Loucy (cell line): ENCODE measurements at regions not wholly inside any gene's neighbourhood (a gene's known extent, or its start where the extent isn't known, plus 50 kb on each side); places are given as distances from the start of the nearest gene placed in this dataset.

Source experiments
- H2AFZ ChIP-seq: fragments of 200-600 bp; sonication (generic); 2 replicates; pipeline ENCODE4 v1.6.0; 2016; ENCODE audit warnings: antibody characterized with exemption, mild to moderate bottlenecking, low read length, moderate library complexity
- H3F3A ChIP-seq: fragments of 200-600 bp; 2 replicates; pipeline ENCODE4 v1.6.0; 2016; ENCODE audit warnings: antibody characterized with exemption, low read depth, mild to moderate bottlenecking
- H3K27me3 ChIP-seq: fragments of 200-600 bp; sonication (generic); 2 replicates; pipeline ENCODE4 v1.6.1; 2014; ENCODE audit warnings: low read length, mild to moderate bottlenecking; ENCODE audit not compliant: insufficient read depth, poor library complexity, severe bottlenecking
- H3K36me3 ChIP-seq: fragments of 200-600 bp; sonication (generic); 2 replicates; pipeline ENCODE4 v1.6.1; 2016; ENCODE audit warnings: low read length; ENCODE audit not compliant: insufficient read depth
- H3K4me1 ChIP-seq: fragments of 200-600 bp; sonication (generic); 2 replicates; pipeline ENCODE4 v1.5.1; 2014; ENCODE audit warnings: low read length, mild to moderate bottlenecking; ENCODE audit not compliant: insufficient read depth, poor library complexity, severe bottlenecking
- H3K4me2 ChIP-seq: fragments of 200-600 bp; sonication (generic); 2 replicates; pipeline ENCODE4 v1.6.0; 2014; ENCODE audit warnings: antibody characterized with exemption, low read length, low read depth, mild to moderate bottlenecking; ENCODE audit not compliant: poor library complexity, severe bottlenecking
- H3K4me3 ChIP-seq: fragments of 200-600 bp; sonication (generic); 2 replicates; pipeline ENCODE4 v1.5.1; 2014; ENCODE audit warnings: low read length, mild to moderate bottlenecking, mixed read lengths; ENCODE audit not compliant: poor library complexity, severe bottlenecking
- H3K79me2 ChIP-seq: fragments of 200-600 bp; sonication (generic); 2 replicates; pipeline ENCODE4 v1.6.1; 2014; ENCODE audit warnings: low read length; ENCODE audit not compliant: insufficient read depth
- H3K9ac ChIP-seq: fragments of 200-600 bp; sonication (generic); 2 replicates; pipeline ENCODE4 v1.6.0; 2014; ENCODE audit warnings: mild to moderate bottlenecking, low read depth, low read length, moderate library complexity; ENCODE audit not compliant: poor library complexity, severe bottlenecking
- H3K9me2 ChIP-seq: fragments of 200-600 bp; sonication (generic); replicated peaks from 2 replicates; pipeline ENCODE4 v1.6.1; 2016; ENCODE audit warnings: low read depth, low read length, mixed read lengths
- H3K9me3 ChIP-seq: fragments of 200-600 bp; sonication (generic); 2 replicates; pipeline ENCODE4 v1.6.1; 2014; ENCODE audit warnings: mild to moderate bottlenecking, antibody characterized with exemption, low read length, low read depth; ENCODE audit not compliant: insufficient read depth
- H4K20me1 ChIP-seq: fragments of 200-600 bp; sonication (generic); 2 replicates; pipeline ENCODE4 v1.6.0; 2014; ENCODE audit warnings: antibody characterized with exemption, low read length, mild to moderate bottlenecking; ENCODE audit not compliant: insufficient read depth, poor library complexity, severe bottlenecking
- EZH2phosphoT487 ChIP-seq: fragments of 200-600 bp; IDR thresholded peaks from 2 replicates; pipeline ENCODE4 v1.6.1; 2018; ENCODE audit warnings: antibody characterized with exemption, mild to moderate bottlenecking, moderate library complexity, borderline replicate concordance
- TF ChIP-seq, protein P1 (sequence below): fragments of 200-600 bp; sonication (generic); conservative IDR thresholded peaks from 2 replicates; pipeline ENCODE4 v1.5.1; 2014; ENCODE audit warnings: mild to moderate bottlenecking, antibody characterized with exemption, low read length

DNA sequence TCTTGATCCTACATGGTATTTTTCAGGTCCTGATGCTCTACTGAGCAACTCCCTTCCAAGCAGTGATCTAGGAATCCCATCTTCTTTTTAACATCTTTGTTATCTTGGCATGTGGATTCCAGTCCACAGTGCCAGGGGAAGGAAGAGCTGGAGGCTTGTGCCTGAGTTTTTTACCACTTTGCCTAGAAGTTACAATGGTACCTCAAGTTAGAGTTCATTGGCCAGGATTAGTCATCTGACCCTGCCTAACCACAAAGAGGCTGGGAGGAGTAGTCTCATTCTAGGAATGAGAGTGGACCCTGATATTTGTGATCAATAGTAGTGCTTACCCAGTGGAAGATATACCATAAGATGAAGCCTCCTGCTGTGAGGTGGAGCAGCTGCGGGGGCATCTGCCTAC lies 109.3 kb downstream of the ADCYAP1 start:
- Histone ChIP-seq H3K4me2 (no peak overlapping the region), H3K36me3 (no peaks in the 10 kb centered on the region), H3K4me1 (no peaks in the 10 kb centered on the region), H3K9me2 (no peaks in the 10 kb centered on the region), H3K9me3 (no peaks in the 10 kb centered on the region), H3K27me3 (no peaks in the 10 kb centered on the region), H2AFZ (no peak overlapping the region), H3K9ac (no peak overlapping the region), H4K20me1 (no peaks in the 10 kb centered on the region), H3K4me3 (no peak overlapping the region), H3F3A (no peaks in the 10 kb centered on the region), H3K79me2 (no peaks in the 10 kb centered on the region)
- TF ChIP-seq, protein P1, sequence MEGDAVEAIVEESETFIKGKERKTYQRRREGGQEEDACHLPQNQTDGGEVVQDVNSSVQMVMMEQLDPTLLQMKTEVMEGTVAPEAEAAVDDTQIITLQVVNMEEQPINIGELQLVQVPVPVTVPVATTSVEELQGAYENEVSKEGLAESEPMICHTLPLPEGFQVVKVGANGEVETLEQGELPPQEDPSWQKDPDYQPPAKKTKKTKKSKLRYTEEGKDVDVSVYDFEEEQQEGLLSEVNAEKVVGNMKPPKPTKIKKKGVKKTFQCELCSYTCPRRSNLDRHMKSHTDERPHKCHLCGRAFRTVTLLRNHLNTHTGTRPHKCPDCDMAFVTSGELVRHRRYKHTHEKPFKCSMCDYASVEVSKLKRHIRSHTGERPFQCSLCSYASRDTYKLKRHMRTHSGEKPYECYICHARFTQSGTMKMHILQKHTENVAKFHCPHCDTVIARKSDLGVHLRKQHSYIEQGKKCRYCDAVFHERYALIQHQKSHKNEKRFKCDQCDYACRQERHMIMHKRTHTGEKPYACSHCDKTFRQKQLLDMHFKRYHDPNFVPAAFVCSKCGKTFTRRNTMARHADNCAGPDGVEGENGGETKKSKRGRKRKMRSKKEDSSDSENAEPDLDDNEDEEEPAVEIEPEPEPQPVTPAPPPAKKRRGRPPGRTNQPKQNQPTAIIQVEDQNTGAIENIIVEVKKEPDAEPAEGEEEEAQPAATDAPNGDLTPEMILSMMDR = no peak
- no peak for TF ChIP-seq EZH2phosphoT487

DNA sequence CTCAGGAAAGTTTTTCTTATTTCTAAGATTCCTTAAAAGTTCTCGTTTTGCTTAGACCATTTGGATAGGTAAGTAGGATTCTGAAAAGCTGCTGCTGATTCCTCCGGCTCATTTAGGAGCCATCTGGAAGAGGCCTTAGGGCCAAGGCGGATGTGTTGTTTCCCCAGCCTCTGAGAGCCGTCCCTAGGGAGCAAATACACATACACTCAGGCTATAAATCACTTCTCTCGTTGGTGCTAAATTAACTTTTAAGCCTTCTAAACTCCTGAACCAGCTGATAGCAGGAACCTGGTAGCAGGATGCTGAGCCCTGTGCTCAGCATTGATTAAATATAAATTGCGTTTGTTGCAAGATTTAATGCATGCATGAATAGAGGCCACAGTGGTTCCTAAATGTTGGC lies 109.8 kb downstream of the ADCYAP1 start:
- Histone ChIP-seq H4K20me1 (no peaks in the 10 kb centered on the region), H3K4me1 (no peaks in the 10 kb centered on the region), H3K9me2 (no peaks in the 10 kb centered on the region), H2AFZ (no peak overlapping the region), H3K79me2 (no peaks in the 10 kb centered on the region), H3K9me3 (no peaks in the 10 kb centered on the region), H3K9ac (no peak overlapping the region), H3K36me3 (no peaks in the 10 kb centered on the region), H3F3A (no peaks in the 10 kb centered on the region), H3K27me3 (no peaks in the 10 kb centered on the region), H3K4me3 (no peak overlapping the region), H3K4me2 (no peak overlapping the region)
- TF ChIP-seq, protein P1 = no peak
- no peak for TF ChIP-seq EZH2phosphoT487

DNA sequence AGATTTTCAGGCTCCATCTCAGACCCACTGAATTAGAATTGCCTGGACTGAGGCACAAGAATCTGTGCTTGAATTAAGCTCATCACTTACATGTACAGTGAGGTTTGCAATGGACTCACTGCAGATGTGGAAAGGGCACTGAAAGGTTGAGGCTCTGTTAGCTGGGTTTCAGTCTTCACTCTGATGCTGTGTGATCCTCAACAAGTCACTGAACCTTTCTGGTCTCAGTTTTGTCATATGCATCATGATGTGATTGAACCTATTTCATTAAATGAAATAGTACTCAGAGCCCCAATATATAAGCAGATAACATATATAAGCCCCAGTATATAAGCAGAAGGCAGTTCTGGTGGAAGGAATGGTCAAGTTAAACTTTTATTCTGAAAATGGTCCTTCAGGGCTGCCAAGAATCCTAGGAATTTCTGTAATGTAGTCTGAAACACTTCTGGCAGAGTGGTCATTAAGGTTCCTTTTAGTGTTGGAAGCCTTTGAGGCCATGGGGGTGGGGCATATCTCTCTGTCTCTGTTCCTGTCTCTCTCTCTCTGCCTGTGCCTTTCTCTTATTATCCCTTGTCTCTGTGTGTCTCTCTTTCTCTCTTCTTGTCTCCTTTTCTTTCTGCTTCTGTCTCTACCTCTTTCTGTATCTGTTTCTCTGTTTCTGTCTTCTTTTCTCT lies 110.4 kb downstream of the ADCYAP1 start:
- no peaks in the 10 kb centered on the region for H3K79me2 ChIP-seq
- H3K36me3 ChIP-seq = no peaks in the 10 kb centered on the region
- no peaks in the 10 kb centered on the region for H3K27me3 ChIP-seq
- H3K9ac ChIP-seq = no peak overlapping the region
- H3K4me3 ChIP-seq = no peak overlapping the region
- no peaks in the 10 kb centered on the region for H3K4me1 ChIP-seq
- H3K9me3 ChIP-seq = no peaks in the 10 kb centered on the region
- no peak overlapping the region for H2AFZ ChIP-seq
- H3K4me2 ChIP-seq = no peak overlapping the region
- H4K20me1 ChIP-seq = no peaks in the 10 kb centered on the region
- H3K9me2 ChIP-seq = no peaks in the 10 kb centered on the region
- H3F3A ChIP-seq = no peaks in the 10 kb centered on the region
- TF ChIP-seq, protein P1 = no peak
- TF ChIP-seq EZH2phosphoT487 = no peak
